Upper lobe of left lung (tissue), 4 donors: ENCODE measurements at regions not wholly inside any gene's neighbourhood (a gene's known extent, or its start where the extent isn't known, plus 50 kb on each side); places are given as distances from the start of the nearest gene placed in this dataset.

Experiments used
- CTCF ChIP-seq, 6 experiments: fragments of 450-650 bp in 4 of 6; fragments of 200-600 bp in 2 of 6; sonication (generic) in 2 of 6; IDR thresholded peaks; one replicate each; pipeline ENCODE4 v1.5.1; 2016 to 2019; ENCODE audit warnings: antibody characterized with exemption in 6 of 6
- EP300 ChIP-seq, 4 donors: sonication (generic); formaldehyde crosslinking; IDR thresholded peaks; one replicate each; pipeline ENCODE4 v1.5.1; 2017; ENCODE audit warnings: antibody characterized with exemption in 4 of 4, control low read depth in 2 of 4

- TF ChIP-seq EP300 (IDR thresholded peaks at IDR 0.05) (no peak), CTCF (IDR thresholded peaks at IDR 0.05) (no peak)
These were observed 240.2 kb downstream of the SIPA1L2 start for GRCh38 chr1:232389744-232390143.
